EH (cell line): ENCODE measurements at regions not wholly inside any gene's neighbourhood (a gene's known extent, or its start where the extent isn't known, plus 50 kb on each side); places are given as distances from the start of the nearest gene placed in this dataset.
A peak's percentile ranks its signal among the peaks of the same experiment; 100 is the strongest.
"Not testable (repeated sequence)": the region's sequence is repeated elsewhere in the genome, so short reads cannot be mapped to it uniquely, and the experiment has no call there.

Experiments used
- DNase-seq: peaks from one replicate; pipeline ENCODE4 v3.0.0-alpha.2; 2015; ENCODE audit warnings: low read depth

DNA sequence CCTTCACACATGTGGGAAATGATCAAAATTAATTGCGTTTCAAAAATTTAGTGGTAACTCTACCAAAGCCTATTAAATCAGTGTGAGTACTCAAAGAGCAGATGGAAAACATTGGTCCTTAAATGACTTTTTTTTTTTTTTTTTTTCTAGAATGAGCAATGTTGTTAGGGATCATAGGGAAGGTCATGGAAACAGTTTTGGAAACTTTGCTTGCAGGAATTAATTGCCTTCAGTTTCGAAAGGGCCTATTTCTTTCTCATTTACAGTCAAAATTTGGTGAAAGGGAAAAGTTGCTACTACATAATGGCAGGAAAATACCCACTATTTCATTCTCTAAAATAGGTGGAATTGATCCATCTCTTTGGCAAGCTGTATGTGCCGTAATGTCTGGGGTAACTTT, 160.9 kb downstream of the RTL9 start:
- DNase-seq: no peak

DNA sequence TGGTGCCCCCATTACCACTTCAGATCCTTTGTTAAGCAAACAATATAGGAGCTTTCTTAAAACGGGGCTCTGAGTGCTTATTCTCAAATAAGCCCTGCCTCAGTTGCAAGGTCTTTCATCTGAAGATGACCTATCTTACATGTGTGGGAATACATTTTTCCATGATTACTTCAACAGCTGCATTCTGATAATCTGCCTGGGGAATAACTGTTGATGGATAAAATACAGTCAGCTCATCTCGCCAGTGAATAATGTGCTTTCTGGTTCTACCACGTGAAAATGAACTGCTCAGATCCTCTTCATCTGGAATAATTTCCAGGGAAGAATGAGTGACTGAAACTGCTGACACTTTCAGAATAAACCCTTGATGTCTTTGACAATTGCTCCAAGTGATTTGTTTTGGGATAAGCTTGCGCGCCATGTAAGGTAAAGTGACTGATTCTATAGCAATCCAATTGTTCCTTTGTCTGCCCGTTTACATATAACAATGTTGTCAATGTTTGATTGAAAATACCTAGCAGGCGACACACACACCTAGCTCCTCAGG, 161.3 kb downstream of the RTL9 start:
- no peak for DNase-seq

DNA sequence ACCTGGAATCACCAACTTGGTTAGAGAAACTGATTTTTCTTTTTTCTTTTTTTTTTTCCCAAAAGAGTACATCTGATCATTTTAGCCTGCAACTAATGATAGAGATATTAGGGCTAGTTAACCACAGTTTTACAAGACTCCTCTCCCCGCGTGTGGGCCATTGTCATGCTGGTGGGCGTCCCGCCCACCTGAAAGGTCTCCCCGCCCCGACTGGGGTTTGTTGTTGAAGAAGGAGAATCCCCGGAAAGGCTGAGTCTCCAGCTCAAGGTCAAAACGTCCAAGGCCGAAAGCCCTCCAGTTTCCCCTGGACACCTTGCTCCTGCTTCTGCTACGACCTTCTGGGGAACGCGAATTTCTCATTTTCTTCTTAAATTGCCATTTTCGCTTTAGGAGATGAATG, 162.0 kb downstream of the RTL9 start:
- not testable (repeated sequence) for DNase-seq

DNA sequence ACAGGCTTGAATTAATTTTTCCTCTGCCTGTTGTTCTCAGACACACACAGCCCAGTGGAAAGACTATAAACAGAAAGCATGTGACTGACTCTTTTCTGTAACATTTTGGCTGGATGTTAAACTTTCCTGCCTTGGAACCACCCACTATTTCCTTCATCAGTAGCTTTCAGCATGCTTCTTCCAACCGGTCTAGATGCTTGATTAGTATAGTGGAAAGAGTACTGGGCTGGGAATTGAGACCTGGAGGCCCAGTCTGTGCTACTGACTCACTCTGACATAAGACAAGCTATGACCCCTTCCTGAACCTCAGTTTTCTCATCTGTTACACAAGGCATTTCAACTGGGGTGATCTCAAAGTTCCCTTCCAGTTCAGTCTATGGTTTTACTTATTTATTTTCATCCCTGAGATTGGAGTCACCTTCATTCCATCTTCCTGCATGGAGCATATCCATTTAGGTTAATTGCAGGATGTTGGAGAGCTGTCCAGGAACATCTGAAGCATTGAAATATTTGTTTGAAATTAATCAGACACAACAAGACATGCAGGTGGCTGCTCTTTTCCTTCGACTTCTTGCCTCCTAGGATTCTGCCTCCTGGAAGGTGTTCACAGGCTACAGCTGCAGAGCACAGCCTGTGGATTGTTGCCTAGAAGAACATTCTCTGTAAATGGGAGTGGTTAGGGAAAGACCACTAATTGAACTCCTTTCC, 173.4 kb downstream of the RTL9 start:
- no peak for DNase-seq

DNA sequence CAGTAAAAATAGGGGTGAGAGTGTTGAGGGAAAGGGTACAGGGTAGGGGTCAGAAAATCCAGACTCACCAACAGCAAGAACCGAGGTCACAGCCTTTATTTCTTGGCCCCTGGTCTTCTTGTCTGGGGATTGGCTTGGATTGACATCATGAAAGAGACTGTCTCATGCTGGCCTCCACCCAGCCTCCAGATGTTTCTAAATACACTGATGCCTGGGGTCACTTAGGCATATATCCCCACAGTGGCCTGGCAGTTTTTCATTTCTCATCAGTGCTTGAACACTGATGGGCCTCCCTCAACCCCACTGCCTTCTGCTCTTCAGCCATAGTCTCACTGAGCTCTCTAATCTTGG, 173.9 kb downstream of the RTL9 start:
- no peak for DNase-seq

DNA sequence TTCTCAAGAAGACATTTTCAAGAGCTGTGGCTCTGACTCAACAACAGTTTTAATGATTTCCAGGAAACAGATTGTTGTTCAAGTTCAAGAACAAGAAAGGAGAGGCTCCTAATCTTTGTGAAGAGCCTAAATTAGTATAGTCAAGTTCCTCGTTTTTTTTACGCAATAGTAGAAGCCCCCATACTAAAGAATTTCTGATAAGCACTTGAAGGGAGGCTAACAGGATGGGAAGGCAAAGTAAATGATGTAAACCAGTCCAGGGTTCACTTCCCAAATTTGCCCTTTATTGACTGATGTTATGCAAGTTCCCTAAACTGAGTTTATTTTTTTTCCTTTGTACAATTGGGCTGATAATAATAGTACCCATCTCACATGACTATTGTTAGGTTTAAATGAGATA, 178.2 kb downstream of the RTL9 start:
- DNase-seq: no peak

DNA sequence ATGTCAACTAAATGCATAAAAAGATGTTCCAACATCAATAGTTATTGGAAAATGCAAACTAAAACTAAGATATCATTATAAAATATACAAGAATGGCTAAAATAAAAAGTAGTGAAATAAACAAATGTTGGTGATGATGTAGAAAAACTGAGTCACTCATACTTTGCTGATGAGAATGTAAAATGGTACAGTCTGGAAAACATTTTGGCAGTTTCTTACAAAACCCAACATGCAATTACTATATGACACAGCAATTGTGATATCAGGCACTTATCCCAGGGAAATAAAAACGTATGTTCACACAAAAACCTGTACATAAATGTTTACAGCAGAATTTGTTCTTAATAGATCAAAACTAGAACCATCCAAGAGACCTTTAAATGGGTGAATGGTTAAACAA, 182.6 kb downstream of the RTL9 start:
- peak; percentile 23 for DNase-seq

DNA sequence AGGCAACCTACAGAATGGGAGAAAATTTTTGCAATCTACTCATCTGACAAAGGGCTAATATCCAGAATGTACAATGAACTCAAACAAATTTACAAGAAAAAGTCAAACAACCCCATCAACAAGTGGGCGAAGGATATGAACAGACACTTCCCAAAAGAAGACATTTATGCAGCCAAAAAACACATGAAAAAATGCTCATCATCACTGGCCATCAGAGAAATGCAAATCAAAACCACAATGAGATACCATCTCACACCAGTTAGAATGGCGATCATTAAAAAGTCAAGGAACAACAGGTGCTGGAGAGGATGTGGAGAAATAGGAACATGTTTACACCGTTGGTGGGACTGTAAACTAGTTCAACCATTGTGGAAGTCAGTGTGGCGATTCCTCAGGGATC, 192.2 kb downstream of the RTL9 start:
- DNase-seq: not testable (repeated sequence)

DNA sequence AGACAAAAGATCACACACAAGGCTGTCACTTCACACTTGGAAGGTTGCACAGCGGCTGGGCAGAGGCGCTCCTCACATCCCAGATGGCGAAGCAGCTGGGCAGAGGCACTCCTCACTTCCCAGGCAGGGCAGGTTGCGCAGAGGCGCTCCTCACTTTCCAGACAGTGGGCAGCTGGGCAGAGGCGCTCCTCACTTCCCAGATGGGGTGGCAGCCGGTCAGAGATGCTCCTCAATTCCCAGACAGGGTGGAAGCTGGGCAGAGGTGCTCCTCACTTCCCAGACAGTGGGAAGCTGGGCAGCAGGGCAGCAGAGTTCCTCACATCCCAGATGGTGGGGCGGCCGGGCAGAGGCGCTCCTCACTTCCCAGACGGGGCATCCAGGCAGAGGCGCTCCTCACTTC, 199.2 kb downstream of the RTL9 start:
- DNase-seq: no peak

DNA sequence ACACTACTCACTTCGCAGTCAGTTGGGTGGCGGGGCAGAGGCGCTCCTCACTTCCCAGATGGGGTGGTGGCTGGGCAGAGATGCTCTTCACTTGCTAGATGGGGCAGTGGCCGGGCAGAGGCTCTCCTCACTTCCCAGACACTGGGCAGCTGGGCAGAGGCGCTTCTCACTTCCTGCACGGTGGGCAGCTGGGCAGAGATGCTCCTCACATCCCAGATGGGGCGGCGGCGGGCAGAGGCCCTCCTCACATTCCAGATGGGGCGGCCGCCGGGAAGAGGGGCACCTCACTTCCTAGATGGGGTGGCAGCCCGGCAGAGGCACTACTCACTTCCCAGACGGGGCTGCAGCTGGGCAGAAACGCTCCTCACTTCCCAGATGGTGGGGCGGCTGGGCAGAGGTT, 199.8 kb downstream of the RTL9 start:
- no peak for DNase-seq

DNA sequence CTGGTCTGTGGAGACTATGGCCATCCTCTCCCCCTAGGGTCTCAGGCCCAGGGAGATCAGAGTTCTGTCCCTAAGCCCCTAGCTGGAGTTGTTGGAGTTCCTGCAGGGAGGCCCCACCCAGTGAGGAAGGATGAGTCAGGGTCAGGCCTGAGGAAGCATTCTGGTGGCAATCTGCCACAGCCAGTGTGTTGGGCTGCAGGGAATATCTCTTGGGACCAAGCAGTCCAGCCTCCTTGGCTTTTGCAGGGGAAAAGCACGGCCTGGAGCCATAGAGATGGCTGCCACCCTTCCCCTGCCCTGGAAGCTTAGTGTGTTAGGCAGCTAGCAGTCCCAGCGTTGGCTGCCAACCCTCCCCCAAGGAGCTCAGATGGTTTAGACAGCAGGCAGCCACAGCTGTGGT, 202.4 kb downstream of the RTL9 start:
- peak; percentile 88 for DNase-seq

DNA sequence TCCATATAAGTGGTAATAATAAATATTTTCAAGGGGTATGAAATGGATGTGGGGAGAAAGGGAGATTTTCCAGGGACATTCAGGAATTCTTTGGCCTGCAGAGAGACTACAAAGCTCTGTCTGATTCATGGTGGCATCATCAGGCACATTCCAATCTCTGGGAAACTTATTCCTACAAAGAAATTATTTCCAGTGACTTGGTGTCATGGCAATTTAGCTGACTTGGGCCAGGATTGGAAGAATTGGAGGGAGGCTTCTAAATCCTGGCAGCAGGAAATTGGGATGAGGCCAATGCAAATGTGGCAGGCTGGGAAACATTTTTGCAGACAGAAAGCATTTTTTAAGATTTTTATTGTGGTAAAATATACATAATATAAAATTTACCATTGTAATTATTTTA, 204.6 kb downstream of the RTL9 start:
- DNase-seq: peak; percentile 89

DNA sequence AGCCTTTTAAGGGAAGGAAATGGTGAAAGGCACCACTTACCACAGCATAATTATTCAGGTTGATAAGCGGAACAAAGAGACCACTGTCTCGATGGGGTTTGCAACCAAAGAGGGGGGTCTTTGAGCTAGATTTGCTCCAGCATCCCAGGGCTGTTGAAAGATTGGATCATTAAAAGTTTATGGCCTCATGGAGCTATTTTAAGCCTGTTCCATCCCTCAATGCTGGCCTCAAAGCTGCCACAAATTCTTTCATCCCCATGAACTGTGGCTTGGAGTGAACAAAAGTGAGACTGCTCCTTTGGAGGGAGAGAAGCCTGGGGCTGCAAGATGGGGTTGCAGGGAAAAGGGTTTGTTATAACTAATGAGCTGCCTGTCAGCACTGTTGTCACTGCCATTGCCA, 209.8 kb downstream of the RTL9 start:
- peak; percentile 61 for DNase-seq

DNA sequence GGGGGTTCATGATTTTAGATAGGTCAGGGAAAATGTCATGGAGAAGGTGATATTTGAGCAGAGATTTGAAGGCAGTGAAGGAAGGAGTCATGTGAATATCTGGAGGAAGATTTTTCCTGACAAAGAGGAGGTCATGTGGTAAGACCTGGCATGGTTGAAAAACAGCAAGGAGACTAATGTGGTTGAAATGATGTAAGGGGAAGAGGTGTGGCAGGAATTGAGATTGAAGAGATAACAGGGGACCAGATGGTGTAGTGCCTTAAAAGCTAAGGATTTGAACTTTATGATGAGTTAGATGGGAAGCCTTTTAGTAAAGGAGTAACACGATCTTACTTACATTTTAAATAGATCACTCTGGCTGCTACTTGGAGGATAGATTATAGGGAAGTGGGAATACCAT, 210.9 kb downstream of the RTL9 start:
- DNase-seq: peak; percentile 70

DNA sequence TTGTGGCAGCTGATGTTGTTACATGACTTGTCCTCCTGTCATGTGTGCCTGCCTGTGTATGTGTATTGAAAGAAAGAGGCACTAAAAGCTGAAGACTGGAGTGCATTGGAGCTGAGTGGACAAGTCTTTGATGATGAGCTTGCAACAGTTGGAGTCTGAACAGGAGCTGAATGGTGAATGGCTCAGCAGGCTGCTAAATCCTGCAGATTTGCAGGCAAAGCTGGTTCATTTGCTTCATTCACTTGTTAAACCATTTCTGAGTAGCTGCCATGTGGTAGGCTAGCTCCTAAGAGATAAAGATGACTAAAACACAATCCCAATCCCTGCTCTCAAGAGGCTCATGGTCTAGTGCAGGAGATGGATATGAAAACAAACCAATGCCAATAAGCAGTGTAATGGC, 217.3 kb downstream of the CHRDL1 start:
- no peak for DNase-seq

DNA sequence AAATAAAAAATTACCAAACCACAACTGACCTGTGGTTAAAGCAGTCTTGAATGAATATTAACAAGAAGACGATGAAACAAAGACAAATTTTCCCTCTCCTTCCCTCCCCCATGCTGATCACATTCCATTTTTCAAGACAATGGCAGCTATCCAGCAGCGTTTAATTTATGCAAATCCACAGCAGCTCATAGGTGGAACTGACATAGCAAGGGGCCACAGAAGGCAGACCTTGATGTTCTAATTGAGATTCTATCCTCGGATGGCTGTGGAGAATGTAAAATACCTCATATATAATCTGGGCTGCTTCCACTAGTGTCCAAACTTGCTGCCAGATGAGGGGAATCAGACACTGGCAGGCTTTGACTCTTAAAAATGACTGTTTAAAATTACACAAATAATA, 211.5 kb downstream of the CHRDL1 start:
- DNase-seq: no peak

DNA sequence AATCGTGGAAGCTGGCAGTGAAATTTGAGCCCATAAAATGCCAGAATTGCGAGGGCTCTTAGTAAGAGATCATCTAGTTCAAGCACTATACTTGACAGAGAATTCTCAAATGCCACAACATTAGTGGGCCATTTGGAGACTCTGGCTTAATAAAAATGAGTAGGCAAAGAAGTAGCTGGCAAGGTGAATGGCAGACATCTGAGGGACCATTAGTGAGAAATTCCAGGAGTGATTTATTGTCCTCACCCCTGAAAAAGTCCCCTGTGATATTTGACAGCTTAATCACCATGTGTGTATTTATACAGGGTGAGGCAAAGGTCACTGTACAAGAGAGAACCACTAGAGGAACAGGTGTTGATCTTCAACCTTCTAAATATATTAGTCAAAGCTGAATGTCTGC, 207.5 kb downstream of the CHRDL1 start:
- no peak for DNase-seq

DNA sequence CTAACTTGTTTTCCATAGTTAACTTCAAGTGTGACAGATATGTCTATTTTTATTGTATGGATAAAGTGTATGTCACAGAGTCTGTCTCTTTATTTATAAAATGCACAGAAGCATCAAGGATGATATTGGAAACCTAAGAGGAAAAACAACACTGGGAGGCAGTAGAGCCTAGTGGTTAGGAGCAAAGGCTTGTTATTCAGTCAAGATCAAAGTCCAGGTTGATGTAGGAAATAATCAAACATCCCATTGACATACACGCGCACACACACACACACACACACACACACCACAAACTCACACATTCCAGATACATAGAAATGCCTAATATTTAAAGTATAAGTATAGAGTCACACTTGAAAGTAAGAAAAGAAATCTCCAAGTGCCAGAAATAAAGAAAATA, 206.8 kb downstream of the CHRDL1 start:
- no peak for DNase-seq

DNA sequence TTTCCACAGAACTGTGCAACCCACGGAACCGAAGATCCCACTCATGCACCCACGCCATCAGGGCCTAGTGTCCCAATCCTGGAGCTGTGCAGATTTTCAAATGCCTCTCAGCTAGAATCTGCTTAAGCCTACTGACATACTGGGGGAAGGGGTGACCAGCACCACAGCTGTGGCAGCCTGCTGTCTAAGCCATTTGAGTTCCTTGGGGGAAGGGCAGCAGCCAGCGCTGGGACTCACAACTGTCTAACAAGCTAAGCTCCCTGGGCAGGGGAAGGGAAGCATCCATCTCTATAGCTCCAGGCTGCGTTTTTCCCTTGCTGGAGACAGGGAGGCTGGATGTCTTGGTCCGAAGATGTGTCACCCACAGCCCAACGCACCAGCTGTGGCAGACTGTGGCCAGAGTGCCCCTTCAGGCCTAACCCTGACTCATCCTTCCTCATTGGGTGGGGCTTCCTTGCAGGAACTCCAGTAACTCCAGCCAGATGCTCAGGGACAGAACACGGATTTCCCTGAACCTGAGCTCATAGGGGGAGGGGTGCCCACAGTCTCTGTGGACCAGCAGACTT, 194.8 kb downstream of the CHRDL1 start:
- peak; percentile 85 for DNase-seq

DNA sequence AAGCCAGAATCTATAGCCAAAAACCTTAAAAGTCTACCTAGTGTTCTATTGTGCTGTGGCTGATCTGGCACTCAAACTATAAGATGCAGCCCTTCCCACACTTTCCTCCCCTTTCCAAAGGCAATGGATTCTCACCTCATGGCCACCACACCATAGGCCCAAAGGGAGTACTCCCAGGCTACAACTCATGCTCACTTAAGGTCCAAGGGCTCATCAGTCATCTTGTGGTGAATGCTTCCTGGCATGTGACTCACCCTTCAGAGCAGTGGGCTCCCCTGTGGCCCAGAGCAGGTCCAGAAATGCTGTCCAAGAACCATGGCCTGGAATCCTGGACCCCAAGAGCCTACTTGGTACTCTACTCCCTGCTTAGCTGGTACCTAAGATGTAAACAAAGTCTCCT, 181.0 kb downstream of the CHRDL1 start:
- peak; percentile 1 for DNase-seq
